ENCODE measurements at regions not wholly inside any gene's neighbourhood (a gene's known extent, or its start where the extent isn't known, plus 50 kb on each side); places are given as distances from the start of the nearest gene placed in this dataset.

- TF ChIP-seq, protein P1, sequence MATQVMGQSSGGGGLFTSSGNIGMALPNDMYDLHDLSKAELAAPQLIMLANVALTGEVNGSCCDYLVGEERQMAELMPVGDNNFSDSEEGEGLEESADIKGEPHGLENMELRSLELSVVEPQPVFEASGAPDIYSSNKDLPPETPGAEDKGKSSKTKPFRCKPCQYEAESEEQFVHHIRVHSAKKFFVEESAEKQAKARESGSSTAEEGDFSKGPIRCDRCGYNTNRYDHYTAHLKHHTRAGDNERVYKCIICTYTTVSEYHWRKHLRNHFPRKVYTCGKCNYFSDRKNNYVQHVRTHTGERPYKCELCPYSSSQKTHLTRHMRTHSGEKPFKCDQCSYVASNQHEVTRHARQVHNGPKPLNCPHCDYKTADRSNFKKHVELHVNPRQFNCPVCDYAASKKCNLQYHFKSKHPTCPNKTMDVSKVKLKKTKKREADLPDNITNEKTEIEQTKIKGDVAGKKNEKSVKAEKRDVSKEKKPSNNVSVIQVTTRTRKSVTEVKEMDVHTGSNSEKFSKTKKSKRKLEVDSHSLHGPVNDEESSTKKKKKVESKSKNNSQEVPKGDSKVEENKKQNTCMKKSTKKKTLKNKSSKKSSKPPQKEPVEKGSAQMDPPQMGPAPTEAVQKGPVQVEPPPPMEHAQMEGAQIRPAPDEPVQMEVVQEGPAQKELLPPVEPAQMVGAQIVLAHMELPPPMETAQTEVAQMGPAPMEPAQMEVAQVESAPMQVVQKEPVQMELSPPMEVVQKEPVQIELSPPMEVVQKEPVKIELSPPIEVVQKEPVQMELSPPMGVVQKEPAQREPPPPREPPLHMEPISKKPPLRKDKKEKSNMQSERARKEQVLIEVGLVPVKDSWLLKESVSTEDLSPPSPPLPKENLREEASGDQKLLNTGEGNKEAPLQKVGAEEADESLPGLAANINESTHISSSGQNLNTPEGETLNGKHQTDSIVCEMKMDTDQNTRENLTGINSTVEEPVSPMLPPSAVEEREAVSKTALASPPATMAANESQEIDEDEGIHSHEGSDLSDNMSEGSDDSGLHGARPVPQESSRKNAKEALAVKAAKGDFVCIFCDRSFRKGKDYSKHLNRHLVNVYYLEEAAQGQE (IDR thresholded peaks at IDR 0.05; ENCODE audit: insufficient replicate concordance, low read depth), result no peak
- TF ChIP-seq, protein P2, sequence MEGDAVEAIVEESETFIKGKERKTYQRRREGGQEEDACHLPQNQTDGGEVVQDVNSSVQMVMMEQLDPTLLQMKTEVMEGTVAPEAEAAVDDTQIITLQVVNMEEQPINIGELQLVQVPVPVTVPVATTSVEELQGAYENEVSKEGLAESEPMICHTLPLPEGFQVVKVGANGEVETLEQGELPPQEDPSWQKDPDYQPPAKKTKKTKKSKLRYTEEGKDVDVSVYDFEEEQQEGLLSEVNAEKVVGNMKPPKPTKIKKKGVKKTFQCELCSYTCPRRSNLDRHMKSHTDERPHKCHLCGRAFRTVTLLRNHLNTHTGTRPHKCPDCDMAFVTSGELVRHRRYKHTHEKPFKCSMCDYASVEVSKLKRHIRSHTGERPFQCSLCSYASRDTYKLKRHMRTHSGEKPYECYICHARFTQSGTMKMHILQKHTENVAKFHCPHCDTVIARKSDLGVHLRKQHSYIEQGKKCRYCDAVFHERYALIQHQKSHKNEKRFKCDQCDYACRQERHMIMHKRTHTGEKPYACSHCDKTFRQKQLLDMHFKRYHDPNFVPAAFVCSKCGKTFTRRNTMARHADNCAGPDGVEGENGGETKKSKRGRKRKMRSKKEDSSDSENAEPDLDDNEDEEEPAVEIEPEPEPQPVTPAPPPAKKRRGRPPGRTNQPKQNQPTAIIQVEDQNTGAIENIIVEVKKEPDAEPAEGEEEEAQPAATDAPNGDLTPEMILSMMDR (IDR thresholded peaks at IDR 0.05; ENCODE audit: insufficient read depth, low read length), result no peak
- TF ChIP-seq POLR2AphosphoS5 (IDR thresholded peaks at IDR 0.05; ENCODE audit: low read depth) (no peak), GABPA (IDR thresholded peaks at IDR 0.05; ENCODE audit: low read depth) (no peak)
Observed at GRCh38 chr20:19070681-19071445, 141.6 kb upstream of the SLC24A3 start.

Data from HL-60 (cell line).